ENCODE measurements at regions not wholly inside any gene's neighbourhood (a gene's known extent, or its start where the extent isn't known, plus 50 kb on each side); places are given as distances from the start of the nearest gene placed in this dataset.
"Not testable (repeated sequence)": the region's sequence is repeated elsewhere in the genome, so short reads cannot be mapped to it uniquely, and the experiment has no call there.

DNA sequence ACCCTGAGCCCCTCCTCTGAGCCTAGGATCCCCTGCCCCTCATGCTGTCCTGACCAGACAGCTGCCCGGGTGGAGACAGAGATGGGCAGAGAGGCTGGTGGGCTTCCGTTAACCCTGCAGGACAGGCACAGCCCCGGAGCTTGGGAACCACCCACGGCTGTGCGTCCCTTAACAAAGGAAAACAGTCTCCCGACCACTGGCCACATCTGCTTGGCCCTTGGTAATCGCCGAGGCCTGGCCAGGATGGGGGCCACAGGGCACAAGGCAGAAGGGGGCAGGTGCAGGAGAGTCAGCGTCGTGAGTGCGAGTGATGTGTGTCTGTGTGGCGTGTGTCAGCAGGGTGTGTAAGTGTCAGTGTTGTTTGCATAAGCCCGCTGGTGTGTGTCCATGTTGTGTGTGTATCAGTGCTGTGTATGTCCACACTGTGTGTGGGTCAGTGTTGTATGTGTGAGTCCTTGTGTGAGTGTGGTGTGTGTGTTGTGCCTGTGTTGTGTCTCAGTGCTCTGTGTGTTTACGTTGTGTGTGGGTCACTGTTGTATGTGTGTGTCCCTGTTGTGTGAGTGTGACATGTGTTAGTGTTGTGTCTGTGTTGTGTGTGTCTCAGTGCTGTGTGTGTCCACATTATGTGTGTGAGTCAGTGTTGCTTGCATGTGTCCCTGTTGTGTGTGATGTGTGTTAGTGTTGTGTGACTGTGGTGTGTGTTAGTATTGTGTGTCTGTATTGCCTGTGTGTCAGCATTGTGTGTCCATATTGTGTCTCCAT is 369.5 kb downstream of the BRD1 start:
- no peak for DNase-seq (ENCODE audit: low spot score)

DNA sequence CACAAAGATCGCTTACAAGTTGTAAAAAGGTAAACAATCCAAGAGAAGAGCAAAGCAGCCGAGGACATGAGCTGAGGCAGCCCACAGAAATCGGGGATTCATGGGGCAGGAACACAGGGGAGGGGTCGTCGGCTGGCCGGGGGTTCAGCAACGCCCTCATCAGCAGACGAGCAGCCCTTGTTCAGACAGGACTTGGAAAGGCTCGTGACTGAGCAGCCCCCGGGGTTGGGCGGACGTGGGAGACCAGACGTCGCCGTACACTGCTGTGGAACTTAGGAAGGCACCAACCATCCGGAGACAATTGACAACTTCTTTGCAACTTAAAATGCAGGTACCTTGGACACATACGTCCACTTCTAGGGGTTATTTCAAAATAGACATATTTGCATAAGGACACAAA is 370.5 kb downstream of the BRD1 start:
- no peak for DNase-seq (ENCODE audit: low spot score)

DNA sequence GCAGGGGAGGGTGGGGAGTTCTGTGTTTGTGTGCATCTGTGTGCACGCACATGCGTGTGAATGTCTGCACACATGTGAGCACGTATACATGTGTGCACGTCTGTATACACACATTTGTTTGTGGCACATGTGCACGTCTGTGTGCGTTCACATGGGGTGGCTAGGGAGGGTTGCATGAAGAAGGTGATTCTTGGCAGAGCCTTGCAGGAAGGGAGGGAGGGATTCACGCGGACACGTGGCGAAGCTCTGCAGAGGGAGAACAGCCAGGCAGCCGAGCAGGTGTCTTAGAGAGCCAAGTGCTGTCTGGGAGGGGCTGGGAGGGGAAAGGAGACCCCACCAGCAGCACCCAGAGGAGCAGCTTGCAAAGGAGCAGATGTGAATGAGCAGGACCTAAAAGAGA is 372.1 kb downstream of the BRD1 start:
- no peak for DNase-seq (ENCODE audit: low spot score)

DNA sequence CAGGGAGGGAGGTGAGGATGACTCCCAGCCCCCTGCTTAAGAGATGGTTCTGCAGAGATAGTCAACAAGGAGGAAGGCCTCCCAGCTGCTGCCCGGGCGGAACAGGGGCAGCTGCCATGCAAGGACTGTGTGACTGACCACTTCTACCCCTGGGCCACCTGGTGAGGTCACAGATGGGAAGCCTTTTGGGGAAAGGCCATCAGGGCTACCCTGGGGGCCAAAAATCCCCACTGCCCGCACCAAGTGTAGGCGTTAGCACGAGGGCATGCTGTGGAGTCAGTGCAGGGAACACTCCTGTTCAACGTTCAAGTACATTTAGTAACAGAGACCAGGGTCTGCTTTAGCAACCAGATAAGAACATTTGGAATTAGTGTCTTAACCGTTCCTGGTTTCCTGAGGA is 372.9 kb downstream of the BRD1 start:
- DNase-seq (ENCODE audit: low spot score): no peak

DNA sequence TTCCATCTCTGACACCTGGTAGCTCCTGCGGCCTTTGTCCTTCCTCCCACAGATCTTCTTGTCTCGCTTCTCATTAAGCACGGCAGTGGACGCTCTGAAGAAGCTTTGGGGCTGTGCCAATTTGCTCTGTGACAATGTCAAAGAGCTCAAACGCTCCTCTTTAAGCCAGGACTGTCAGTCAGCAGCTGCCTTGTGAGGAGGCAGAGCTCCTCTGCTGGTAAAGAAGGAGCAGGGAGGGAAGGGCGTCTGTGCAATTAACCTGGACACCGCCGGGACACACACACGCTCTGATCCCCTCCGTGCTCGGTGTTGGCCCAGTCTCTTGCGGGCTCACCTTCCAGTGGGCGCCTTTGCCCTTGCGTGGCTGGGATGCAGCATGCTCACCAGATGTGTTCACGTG is 373.9 kb downstream of the BRD1 start:
- no peak for DNase-seq (ENCODE audit: low spot score)

DNA sequence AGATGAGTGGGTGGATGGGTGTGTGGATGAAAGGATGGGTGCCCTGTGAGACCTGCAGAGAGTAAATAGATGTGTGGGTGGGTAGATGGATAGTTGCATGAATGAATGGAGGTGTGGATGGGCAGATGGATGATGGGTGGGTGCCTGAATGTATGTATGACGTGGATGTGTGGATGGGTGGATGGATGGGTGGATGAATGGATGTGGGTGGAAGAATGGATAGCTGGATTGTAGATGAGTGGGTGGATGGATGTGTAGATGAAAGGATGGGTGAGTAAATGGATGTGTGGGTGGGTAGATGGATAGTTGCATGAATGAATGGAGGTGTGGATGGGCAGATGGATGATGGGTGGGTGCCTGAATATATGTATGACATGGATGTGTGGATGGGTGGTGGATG is 374.7 kb downstream of the BRD1 start:
- DNase-seq (ENCODE audit: low spot score): not testable (repeated sequence)

DNA sequence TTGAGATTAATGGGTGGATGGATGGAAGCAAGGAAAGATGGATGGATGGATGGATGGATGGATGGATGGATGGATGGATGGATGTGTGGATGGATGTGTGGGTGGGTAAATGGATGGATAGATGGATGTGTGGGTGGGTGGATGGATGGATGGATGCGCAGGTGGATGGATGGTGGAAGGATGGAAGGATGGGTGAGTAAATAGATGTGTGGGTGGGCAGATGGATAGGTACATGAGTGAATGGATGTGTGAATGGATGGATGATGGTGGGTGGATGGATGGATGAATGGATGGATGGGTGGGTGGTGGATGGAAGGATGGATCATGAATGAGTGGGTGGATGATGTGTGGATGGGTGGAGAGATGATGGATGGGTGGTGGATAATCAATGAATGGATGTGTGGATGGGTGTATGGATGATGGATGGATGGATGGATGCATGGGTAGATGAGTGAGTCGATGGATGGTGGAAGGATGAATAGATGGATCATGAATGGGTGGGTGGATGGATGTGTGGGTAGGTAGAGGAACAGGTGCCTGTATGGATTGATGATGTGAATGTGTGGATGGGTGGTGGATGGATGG is 375.2 kb downstream of the BRD1 start:
- no peak for DNase-seq (ENCODE audit: low spot score)

DNA sequence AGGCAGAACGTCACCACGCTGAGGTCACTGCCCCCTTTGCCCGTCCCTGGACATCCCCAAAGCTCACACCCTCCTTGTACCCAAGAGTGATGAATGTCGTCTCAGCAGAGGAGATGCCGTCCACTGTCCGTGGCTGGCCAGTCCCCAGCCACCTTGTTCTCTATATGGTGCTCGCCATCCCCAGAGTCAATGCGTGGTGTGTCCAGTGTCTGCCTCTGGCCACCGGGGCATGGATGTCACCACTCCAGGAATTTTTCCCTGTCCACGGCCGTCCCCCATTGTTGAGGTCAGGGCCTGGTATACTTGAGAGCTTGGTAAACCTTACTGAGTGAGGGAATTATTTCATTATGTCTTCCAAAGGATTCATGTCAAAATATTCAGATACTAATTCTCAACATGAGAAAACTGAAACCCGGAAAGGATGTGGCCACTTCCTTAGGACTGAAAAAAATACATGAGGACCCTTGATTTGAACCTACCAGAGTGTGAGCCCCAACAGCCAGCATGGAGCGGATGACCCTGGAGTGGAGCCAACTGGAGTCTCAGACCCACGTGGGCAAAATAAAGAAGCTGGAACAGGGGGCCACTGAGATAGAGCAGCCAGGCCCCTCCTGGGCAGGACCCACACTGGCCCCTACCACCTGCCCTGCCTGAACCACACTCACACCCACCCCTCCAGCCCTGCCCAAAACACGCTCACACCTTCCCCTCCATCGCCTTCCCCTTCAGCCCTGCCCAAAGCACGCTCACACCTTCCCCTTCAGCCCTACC is 376.4 kb downstream of the BRD1 start:
- no peak for DNase-seq (ENCODE audit: low spot score)

DNA sequence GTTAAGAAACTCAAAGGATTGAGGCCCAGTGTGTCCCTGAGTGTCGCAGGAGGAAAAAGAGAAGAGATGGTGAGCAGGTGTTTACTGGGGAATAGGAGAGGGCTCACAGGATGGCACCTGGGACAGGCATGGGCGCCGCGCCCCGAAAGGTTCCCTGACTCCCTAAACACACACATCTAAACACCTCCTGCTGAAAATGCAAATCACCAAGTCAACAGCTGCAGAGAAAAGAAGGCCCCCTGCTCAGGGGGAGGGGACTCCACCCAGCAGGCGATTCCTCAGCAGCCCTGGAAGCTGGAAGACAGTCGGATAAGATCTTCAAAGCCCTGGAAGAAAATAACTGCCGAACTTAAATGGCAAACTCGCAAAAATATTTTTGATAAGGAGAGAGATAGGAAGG is 377.2 kb downstream of the BRD1 start:
- DNase-seq (ENCODE audit: low spot score): no peak

DNA sequence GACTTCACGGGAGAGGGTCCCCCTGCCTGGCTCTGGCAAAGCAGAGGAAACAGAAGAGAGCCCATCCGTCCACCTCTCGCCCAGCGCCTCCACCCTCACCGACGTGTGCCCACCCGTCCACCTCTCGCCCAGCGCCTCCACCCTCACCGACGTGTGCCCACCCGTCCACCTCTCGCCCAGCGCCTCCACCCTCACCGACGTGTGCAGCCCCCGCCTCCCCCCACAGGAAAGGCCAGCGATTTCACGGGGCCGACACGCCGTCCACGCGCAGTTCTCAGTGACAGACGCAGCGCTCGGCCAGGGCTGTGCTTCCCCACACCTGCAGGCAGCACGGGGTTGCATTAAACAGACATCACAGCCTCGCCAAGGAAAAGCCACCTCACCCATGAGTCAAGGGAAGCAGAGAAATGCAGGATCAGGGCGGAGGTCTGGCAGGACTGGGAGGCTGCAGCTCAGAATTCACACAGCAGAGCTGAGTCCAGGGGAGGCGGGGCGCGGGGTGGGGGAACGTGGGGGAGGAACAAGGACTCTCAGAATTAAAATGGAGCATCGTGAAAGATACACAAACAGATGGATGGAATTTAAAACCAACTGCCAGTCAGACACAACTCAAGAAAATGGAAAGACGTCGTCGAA is 377.7 kb downstream of the BRD1 start:
- no peak for DNase-seq (ENCODE audit: low spot score)

DNA sequence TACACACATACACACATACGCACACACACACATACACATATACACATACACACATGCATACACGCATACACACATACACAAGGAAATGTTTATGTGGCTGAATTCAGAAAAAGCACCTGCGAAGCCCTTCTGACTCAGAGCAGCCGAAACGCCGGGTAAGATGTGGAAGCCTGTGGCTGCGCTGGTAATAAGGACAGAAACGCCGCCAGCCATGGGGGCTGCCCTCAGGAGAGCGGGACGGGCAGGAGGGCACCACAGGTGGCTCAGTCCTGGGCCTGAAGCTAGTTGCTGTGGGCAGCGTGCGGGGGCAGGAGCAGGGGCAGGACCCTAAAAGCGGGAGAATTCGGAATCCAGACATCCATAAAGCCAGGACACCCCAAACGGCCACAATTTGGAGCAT is 378.3 kb downstream of the BRD1 start:
- DNase-seq (ENCODE audit: low spot score): no peak

DNA sequence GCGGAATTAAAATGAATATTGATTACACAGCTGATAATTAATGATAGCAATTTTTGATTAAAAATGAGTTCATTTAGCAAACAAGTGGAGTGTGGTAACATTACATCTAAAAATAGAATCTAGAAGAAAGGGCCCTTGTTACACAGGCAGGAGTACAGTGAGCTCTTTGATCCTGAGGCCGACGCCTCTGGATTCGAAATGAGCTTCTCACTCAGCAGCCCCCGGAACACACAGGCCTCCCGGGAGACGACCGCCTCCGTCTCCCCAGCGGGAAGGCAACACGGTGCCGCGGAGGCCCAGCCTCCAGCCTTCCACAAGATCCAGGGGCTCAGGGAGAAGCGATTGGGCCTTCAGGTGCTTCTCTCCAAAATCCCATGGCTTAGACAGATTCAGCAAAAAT is 379.1 kb downstream of the BRD1 start:
- no peak for DNase-seq (ENCODE audit: low spot score)

DNA sequence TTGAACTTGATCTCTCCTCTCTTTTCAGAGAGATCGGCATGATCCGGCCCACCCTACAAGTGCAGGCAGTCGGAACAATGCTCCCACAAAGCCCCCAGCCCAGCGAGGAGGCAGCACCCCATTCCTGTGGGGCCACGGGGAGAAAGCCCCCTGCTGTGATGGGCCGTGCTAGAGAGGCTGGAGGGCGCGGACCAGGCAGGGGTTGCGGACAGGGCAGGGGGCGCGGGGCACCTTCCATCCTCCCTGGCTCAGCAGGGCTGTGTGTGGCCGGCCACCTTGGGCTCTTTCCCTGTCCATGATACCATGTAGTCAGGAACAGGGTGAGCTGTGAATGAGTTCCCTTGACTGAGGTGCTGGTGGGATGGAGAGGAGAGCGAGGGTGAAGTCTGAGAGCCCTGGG is 379.8 kb downstream of the BRD1 start:
- DNase-seq (ENCODE audit: low spot score): no peak

DNA sequence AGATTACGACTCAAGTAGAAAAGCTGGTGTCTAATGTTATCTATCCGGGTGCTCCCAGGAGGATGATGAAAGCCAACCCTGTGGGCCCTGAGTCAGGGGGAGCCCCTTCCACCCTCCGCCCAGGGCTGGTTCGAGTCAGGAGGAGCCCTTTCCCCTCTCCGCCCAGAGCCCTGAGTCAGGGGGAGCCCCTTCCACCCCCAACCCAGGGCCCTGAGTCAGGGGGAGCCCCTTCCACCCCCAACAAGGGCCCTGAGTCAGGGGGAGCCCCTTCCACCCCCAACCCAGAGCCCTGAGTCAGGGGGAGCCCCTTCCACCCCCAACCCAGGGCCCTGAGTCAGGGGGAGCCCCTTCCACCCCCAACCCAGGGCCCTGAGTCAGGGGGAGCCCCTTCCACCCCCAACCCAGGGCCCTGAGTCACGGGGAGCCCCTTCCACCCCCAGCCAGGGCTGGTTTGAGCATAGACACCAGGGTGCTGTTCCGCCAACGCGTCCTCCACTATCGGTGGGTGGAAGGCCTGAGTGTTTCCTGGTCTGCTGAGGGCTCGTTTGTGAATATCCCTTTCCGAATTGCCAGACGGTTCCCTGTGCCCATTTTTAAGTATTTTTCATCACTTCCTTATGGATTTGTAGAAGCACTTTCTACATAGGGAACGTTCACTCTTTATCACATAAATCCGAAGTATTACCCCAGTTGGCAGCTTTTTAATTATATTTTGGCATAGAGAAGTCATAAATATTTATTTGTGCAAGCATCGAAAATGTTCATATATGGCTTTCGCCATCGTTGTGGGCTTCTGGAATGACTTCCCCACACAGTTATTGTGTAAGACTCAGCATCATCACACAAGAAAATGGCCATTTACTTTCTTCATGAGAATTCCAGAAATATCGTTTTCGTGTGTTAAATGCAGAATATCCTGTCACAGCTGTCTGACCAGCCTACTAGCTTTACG is 380.6 kb downstream of the BRD1 start:
- no peak for DNase-seq (ENCODE audit: low spot score)

DNA sequence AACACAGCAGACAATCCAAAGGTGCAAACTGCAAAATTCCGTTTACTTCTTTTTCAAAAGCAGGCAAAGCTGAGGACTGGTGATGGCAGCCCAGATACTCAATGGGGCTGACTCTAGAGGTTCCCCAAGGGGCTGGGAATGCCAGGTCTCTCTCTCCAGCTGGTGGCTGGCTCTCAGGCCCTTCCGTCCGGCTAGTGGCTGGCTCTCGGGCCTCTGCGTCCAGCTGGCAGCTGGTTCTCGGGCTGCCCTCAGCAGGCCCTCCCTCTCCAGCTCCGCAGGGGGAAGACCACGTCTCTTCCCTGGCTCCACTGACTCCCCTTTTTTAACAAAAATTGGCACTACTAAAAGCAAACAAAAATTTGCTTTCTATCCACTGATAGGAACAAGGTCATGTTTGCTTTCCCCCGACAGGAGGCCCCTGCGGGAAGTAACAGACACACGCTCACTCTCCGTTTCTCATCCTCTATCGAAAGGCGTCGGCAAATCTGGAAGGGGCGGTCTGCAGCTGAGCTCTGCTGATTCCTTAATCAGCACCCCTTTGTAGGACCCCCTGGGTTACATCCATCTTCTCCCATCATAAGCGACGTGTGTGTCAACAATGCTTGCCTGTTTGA is 381.4 kb downstream of the BRD1 start:
- DNase-seq (ENCODE audit: low spot score): no peak

DNA sequence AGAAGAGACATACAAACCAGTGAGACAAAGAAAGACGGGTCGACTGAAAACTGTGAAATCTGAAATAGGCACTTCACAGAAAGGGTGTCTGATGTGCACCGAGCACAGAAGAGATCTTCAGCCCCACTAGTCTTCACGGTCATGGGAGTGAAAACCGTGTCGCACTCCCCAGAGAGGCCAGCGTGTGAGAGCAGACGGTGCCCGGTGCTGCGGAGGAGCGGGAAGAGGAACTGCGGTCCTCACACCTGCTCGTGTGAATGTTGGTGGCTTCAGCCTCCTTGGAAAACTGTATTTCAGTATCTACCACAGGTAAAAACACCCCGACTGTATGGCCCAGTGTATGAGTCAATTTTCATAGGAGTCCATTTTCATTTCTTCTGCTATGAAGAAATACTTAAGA is 382.9 kb downstream of the BRD1 start:
- no peak for DNase-seq (ENCODE audit: low spot score)

DNA sequence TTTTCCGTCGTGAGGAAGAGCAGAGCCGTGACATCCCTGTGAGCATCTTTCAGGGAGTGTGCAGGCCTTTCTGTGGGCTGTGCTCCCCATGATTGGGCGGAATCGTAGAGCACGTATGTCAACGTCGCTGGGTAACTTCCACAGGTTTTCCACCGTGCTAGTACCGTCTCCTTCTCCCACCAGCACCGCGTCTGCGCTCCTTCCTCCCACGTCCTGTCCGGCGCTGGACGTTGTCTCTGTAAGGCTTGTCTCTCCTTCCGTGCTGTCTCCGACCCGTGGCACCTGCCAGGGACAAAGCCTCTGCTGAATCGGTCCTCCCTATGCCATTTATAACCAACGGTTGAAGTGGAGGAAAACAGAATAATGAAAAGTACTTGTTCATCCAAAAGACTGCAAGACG is 386.7 kb downstream of the BRD1 start:
- DNase-seq (ENCODE audit: low spot score): no peak

DNA sequence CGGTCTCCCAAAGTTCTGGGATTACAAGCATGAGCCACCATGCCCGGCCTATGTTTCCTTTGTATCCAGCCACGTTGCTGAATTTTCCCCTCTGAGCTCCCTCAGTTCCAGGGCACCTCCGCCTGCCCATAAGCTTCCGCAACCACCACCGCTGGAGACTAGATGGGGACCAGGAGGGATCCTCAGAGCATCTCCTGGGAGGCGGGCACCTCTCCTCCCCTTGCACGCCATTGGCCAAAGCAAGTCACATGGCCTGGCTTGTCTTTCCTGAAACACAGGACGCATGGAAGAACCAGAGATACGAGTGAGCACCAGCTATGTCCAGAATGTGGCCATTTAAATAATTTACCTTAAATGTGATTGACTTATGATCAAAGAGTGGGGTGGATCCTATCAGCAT is 388.3 kb downstream of the BRD1 start:
- DNase-seq (ENCODE audit: low spot score): no peak

DNA sequence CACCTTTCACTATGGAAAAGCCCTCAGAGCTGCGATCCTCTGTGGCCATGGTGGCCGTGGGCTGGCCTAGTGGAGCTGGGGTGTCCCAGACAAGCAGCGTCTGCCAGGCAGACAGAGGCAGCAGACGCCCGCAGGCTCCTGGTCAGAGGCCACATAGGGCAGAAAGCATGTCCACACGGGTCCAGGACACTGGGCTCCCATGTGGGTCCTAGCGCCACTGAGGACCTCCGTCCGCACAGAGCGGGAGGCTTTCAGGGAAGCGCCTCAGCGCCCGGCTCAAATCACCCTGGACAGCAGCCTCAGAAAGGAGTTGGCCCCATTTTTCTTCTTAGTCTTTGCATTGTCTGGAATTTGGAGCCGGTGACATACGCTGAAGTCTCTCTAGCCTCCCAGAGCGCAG is 389.7 kb downstream of the BRD1 start:
- DNase-seq (ENCODE audit: low spot score): no peak

DNA sequence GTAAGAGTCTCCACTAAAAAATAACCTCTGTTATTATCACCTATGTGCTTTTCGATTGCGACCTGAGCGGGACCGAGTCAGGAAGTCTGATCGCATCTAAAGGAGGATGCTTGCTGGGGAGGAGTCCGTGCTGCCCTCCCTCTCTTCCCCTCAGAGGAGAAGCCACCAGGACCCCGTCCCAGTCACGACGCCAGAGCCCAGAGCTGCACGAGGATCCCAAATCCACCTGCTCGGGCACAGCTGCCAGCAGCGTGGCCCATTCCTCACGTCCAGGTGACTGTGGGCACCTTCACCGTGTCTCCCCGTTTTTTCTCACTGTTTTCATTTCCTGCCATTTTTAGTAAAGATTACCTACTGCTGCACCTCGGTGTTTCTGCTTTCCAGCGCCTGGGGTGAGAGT is 390.3 kb downstream of the BRD1 start:
- DNase-seq (ENCODE audit: low spot score): no peak

DNA sequence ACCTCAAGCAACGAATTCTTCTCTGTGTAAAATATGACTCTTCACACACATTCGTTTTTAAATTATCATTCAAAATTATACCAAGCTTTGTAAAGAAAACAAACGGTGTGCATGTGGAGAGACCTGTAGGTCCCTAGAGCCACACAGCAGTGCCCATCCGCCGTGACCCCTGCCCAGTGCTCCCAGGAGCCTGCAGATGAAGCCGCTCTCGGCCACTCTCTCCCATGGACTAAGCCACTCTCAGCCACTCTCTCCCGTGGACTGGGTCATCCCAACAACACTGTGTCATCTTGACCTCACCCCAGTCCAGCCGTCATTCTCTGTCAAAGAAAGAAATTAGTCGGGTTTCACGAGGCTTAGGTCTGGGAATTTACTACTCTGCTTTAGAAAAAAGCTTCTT is 391.6 kb downstream of the BRD1 start:
- DNase-seq (ENCODE audit: low spot score): no peak

All from AG08396 (cell line).